ENCODE measurements at regions not wholly inside any gene's neighbourhood (a gene's known extent, or its start where the extent isn't known, plus 50 kb on each side); places are given as distances from the start of the nearest gene placed in this dataset.

DNA sequence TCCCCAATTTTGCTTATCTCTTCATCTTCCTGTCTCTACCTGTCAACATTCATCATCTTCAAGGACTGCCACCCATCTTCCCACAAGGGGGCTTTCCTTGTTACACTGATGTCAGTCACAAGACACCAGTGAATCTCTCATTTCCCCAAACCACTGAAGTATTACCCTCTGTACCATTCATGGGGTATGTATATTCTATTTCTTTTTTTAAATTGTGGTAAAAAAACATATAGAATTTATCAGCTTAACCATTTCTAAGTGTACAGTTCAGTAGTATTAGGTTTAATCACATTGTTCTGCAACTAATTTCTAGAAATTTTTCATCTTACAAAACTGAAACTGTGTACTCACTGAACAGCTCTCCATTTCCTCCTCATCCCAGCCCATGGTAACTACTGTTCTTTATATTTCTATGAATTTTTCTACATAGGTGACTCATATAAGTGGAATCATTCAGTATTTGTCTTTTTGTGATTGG, 98.6 kb downstream of the LARP7 start:
- H3K4me1 ChIP-seq (ENCODE audit: control insufficient read depth, extremely low read depth, insufficient read depth, low read length), result no peaks in the 10 kb centered on the region
- dilution Hi-C loops (cut with MboI; ENCODE audit: extremely low pct_ligation_motif_present, low sequenced_read_pairs) (no loop called here), intact Hi-C loops (cut with micrococcal nuclease) (no loop called here)
- no peaks in the 10 kb centered on the region for H3K36me3 ChIP-seq (ENCODE audit: control insufficient read depth in 2 of 2, extremely low read depth in 1 of 2, insufficient read depth in 2 of 2, low read length in 2 of 2)
- BruUV-seq (replicated peaks), result no TSS peak
- H3K9me1 ChIP-seq (replicated peaks; ENCODE audit: control insufficient read depth, extremely low read depth, insufficient read depth, low read length), result no peaks in the 10 kb centered on the region
- no peaks in the 10 kb centered on the region for H3K79me2 ChIP-seq (ENCODE audit: control insufficient read depth, insufficient read depth, low read length)
- no peak for TF ChIP-seq GATA2 (IDR thresholded peaks at IDR 0.05; ENCODE audit: insufficient read depth, insufficient read length, low read depth, low read length)
- TF ChIP-seq, protein P1, sequence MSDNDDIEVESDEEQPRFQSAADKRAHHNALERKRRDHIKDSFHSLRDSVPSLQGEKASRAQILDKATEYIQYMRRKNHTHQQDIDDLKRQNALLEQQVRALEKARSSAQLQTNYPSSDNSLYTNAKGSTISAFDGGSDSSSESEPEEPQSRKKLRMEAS (IDR thresholded peaks at IDR 0.05; ENCODE audit: insufficient read depth, insufficient read length), result no peak
- no peak for TF ChIP-seq JUN (IDR thresholded peaks at IDR 0.05; ENCODE audit: borderline replicate concordance, insufficient read depth, insufficient read length, low read depth)
- no peak for TF ChIP-seq FOS (IDR thresholded peaks at IDR 0.05; ENCODE audit: borderline replicate concordance, insufficient read depth, low read length)
- TF ChIP-seq, protein P2, sequence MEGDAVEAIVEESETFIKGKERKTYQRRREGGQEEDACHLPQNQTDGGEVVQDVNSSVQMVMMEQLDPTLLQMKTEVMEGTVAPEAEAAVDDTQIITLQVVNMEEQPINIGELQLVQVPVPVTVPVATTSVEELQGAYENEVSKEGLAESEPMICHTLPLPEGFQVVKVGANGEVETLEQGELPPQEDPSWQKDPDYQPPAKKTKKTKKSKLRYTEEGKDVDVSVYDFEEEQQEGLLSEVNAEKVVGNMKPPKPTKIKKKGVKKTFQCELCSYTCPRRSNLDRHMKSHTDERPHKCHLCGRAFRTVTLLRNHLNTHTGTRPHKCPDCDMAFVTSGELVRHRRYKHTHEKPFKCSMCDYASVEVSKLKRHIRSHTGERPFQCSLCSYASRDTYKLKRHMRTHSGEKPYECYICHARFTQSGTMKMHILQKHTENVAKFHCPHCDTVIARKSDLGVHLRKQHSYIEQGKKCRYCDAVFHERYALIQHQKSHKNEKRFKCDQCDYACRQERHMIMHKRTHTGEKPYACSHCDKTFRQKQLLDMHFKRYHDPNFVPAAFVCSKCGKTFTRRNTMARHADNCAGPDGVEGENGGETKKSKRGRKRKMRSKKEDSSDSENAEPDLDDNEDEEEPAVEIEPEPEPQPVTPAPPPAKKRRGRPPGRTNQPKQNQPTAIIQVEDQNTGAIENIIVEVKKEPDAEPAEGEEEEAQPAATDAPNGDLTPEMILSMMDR (IDR thresholded peaks at IDR 0.05; ENCODE audit: extremely low read depth in 1 of 2, insufficient read depth in 1 of 2, low read depth in 1 of 2, low read length in 2 of 2), result no peak
- no peak for TF ChIP-seq POLR2AphosphoS5 (IDR thresholded peaks at IDR 0.05; ENCODE audit: insufficient read depth, low read depth, low read length)
- no peak for TF ChIP-seq MYC (IDR thresholded peaks at IDR 0.05; ENCODE audit: low read depth, low read length)
- no peak for TF ChIP-seq POLR2A (IDR thresholded peaks at IDR 0.05; ENCODE audit: low read depth, low read length)
- no peak for TF ChIP-seq EZH2 (IDR thresholded peaks at IDR 0.05; ENCODE audit: borderline replicate concordance, low read depth, low read length, severe bottlenecking)
- no peak overlapping the region for H3K4me3 ChIP-seq (replicated peaks in 1 of 3; ENCODE audit: insufficient read depth in 1 of 3, low read depth in 1 of 3, low read length in 3 of 3)
- H4K20me1 ChIP-seq (replicated peaks; ENCODE audit: control insufficient read depth, extremely low read depth, insufficient read depth, low read length), result no peaks in the 10 kb centered on the region
- DNase-seq (ENCODE audit: low read depth, low spot score), result no peak
- no peaks in the 10 kb centered on the region for H3K9me3 ChIP-seq (replicated peaks; ENCODE audit: control insufficient read depth, insufficient read depth, low read length)
- FAIRE-seq, result no peak
- no peak overlapping the region for H2AFZ ChIP-seq (ENCODE audit: low read depth, low read length)
- no peak overlapping the region for H3K9ac ChIP-seq (replicated peaks; ENCODE audit: extremely low read depth, insufficient read depth, low read length)
- no peak overlapping the region for H3K27ac ChIP-seq (ENCODE audit: insufficient read depth, low read depth, low read length)
- H3K27me3 ChIP-seq (ENCODE audit: control insufficient read depth in 2 of 2, insufficient read depth in 2 of 2, low read length in 2 of 2), result no peaks in the 10 kb centered on the region
- H3K4me2 ChIP-seq (ENCODE audit: insufficient read depth, low read length), result no peak overlapping the region
- CTCF ChIA-PET, result interaction anchor here (1.0 to 1.2 kb wide), 2 partner anchors 27 to 30 kb away, joined by 4 read pairs; no protein-coding TSS in a partner anchor
- POLR2A ChIA-PET, result no interaction called here
